GM12892 (cell line): ENCODE measurements at regions not wholly inside any gene's neighbourhood (a gene's known extent, or its start where the extent isn't known, plus 50 kb on each side); places are given as distances from the start of the nearest gene placed in this dataset.

Experiments
- POLR2A ChIP-seq: IDR thresholded peaks from 2 replicates; pipeline ENCODE4 v1.6.1; 2011; ENCODE audit warnings: low read depth, low read length, control low read depth
- POLR2AphosphoS5 ChIP-seq: IDR thresholded peaks from 2 replicates; pipeline ENCODE4 v1.6.1; 2011; ENCODE audit warnings: low read depth, low read length, control low read depth

DNA sequence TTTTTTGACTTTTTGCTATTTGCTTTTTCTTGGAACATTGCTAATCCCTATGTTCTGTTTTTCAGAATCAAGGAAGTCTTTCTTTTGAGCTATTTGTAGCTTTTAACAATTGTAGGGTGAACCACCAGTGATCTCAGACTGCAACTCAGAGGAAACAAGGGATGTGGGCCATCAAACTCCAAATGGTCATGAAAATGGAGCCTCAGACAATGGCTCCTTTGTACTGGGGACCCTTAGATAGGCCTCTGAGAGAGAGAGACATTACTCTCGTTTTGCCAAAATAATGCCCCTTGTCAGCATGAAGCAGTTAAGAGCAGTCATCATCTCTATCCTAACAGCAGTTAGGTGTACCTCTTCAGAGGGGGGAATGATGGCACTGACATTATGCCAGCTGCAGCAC, 56.4 kb upstream of the GJB6 start:
- TF ChIP-seq POLR2A (no peak), POLR2AphosphoS5 (no peak)
